DMS79 (cell line): ENCODE measurements at regions not wholly inside any gene's neighbourhood (a gene's known extent, or its start where the extent isn't known, plus 50 kb on each side); places are given as distances from the start of the nearest gene placed in this dataset.

Experiments used
- DNase-seq: peaks from one replicate; lab custom pipeline; 2025; lab: John Stamatoyannopoulos, UW

DNA sequence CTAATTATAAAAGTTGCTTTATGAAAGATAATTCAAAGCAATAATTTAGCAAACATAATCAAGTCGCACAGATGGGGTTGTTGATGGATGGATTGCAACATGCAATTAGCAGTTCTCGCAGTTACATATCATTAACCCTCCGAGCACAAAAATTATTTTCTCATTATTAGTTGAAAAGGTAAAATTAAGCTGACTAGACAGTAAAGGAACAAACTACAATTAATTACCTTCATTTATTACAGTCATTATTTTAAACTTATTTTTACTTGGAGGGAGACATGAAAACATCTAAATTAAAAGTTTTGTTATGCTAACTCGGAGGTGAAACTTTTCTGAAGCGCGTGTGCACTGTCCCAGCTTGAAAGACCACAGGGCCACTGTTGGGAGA is 146.9 kb downstream of the PHETA1 start:
- no peak for DNase-seq

DNA sequence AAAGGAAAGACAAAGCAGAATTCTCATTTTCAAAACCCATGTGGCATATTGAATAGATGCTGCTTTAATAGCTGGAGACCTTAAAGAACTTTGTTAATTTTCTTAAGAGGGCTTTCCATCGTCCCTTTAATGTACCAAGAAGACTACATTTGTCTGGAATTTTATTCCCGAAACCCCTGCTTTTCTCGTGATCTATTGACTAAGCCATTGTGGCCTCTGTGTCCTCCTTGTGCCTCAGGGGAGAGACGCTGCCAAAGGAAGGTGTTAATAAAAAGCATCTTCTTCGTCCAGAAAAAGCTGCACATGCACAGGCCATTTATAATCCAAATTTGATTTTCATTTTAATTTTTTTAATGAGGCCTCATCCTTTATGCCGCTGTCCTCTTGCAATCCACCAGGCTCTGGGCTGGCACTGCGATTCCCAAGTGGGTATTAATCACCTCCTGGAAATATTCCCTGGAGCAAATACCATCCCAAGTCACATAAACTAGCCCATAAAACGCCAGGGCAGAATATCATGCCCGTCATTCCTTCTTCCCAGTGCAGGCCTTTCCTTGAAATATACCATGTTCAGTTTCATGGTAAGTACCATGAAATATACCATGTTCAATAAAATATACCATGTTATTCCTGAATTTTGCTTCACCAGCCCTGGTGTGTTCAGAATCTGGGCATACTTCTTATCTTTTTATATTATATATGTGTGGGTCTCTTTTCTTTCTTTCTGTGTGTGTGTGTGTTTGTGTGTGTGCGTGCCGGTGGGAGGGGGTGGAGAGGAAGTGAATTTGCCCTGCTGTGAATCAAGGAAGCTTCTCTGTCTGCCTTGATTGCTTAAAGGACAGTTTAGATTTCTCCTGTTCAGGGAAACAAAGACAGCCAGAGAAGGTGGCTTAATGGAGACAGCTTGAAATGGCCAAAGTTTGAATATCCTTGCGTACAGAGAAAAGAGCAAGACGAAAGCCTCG is 147.6 kb downstream of the PHETA1 start:
- no peak for DNase-seq

DNA sequence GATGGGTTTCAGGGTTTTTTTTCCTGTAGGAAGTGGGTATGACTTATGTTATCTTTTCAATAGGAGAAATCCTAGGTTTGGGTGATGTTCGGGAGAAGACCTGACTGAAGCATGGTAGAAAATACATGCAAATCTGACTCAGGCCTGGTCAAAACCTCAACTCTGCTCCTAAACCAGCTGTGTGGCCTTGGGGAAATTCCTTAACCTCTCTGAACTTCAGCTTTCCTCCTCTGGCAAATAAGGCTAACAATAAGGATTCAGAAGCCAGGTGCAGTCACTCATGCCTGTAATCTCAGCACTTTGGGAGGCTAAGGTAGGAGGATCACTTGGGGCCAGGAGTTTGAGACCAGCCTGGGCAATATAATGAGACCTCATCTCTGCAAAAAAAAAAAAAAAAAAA is 148.5 kb downstream of the PHETA1 start:
- DNase-seq: no peak

DNA sequence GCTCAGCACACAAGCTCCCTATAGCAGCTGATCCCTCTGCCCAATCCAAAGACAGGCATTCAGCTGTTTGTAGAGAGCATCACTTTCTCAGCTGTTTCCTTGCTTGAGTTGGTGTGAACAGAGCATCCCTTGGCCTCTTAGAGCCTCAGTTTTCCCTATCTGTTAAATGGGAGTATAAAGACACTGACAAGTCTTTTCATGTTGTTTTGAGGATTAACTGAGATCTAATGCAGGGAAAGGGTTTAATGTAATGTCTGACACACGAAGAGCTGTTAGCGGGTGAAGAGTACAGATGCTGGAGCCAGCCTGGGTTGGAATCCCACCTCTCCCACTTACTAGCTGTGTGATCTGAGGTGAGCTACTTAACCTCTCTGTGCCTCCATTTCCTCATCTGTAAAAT is 149.5 kb downstream of the PHETA1 start:
- DNase-seq: no peak

DNA sequence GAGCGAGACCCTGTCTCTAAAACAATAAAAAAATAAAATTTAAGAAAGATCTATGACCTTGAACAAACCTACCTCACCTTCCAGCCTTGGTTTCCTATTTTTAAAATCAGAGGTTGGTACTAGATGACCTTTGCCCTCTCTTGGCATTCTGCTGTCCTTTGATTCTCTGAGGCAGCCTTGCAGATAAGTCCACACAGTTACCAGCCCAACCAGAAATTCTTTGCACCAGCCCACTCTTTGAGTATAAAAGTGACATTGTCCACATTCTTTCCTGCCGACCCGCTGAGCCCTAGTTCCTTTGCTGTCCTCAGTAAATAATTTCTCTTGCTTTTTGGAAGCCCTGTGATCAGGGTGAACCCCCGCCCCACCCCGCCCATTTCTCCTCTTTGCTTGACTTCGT is 150.4 kb downstream of the PHETA1 start:
- no peak for DNase-seq

DNA sequence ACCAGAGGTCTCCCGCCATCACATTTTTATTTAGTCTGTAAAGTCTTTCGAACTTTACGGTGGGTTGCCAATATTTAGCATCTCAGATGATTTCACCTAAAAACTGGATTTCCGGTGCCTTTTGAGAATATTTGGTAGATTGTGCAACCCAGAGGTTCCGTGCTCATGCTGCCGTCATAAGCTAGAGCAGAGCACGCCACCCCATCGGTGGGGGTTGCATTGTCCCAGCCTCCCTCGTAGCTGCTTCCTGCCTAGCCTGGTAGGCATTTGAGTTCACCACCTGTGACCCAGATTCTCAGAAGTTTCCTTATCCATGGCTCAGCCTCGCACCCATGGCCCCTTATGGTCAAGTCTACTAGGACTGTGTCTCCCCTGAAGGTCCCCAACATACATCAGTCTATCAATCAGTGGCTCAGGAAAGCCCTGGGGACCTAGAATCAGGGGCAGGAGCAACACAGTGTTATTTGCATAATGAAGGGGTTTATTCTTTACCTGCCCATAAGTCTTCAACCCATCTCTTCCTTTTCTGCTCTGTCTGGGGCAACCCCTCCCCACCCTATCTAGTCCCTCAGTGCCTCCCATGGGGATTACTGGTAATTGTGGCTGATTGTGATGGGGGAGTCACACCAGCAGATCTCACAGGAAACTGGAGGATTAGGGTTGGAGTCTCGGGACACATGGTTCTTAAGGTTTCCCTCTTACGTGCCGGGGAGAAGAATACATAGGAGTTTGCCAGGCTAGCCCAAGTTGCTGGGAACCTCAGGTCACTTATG is 152.3 kb downstream of the PHETA1 start:
- DNase-seq: no peak

DNA sequence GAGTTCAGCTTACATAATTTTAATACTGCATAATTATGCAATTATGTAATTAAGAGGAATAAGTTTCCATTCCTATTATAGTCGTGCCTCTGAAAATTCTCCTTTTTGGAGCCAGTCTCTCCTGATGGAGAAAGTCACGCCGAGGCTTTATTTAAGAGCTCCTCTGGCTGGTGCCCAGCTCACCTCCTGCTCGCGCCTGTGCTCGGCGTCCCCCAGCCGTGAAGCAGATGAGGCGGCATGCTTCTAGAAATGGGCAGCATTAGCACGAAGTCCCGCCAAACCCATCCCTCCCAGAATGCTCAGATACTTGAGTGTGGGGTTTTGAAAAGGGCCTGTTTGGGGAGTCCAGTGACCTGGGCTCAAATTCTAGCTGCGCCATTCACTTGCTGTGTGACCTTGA is 153.0 kb downstream of the PHETA1 start:
- no peak for DNase-seq

DNA sequence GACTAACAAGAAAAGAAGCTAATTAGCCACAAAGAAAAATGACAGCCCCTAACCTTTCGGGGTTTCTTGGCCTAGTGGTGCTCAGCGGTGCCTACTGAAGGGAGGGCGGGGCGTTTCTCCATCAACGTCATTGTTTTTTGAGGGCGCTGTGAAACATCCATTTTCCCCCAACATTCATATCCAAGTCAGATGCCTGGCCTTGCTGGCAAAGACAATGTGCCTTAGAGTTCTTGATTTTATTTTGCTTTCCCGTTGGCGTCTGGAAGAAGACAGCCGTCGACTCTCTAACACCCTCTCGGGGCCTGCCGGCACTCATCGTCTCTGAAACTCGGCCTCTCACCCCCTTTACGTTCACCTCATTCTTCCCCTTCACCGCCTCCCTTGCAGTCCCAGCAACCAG is 154.5 kb downstream of the PHETA1 start:
- DNase-seq: no peak

DNA sequence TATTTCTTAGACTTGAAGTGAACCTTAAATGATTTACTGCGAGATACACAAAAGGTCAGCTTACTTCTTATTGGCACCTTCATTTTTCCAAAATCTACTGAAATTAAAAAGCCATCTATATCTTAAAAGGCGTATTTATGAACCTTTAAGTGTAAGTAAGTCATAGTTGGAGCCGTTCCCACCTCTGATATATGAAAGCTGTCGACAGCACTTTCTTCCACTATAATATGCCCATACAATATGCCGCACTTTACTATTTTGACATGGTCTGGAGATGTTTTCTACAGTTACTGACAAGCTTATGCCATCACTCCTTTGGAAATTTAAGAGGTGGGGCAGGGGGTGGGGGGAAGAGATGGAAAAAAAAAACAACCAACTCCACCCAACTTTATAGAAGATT is 155.3 kb downstream of the PHETA1 start:
- DNase-seq: no peak

DNA sequence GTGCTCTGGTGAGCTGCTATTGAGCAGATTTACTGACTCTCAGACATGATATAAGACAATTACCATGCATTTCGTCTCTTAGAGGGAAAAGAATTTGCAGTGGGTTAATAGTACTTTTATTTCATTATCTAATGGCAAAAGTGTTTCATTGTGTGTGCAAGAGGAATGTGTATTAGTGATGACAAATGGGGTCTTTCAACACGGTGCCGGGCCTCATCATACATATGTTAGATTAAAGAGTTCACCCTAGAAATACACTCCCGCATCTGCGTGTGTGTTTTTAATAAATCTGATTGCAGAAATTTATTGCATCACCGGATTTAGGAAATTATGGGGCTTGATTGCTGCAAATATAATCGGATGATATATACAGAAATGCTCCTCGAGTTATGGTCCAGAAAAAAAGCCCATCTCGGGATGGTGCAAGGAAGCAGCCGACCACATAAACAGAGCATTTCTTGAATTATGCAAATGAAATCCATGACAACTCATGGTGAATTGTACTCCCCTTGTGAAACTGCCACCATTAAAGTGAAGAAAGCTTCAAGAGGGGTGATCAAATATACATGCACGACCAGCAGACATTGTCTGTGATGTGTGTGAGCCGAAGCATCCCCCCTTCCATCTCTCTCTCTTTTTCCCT is 156.0 kb downstream of the PHETA1 start:
- no peak for DNase-seq

DNA sequence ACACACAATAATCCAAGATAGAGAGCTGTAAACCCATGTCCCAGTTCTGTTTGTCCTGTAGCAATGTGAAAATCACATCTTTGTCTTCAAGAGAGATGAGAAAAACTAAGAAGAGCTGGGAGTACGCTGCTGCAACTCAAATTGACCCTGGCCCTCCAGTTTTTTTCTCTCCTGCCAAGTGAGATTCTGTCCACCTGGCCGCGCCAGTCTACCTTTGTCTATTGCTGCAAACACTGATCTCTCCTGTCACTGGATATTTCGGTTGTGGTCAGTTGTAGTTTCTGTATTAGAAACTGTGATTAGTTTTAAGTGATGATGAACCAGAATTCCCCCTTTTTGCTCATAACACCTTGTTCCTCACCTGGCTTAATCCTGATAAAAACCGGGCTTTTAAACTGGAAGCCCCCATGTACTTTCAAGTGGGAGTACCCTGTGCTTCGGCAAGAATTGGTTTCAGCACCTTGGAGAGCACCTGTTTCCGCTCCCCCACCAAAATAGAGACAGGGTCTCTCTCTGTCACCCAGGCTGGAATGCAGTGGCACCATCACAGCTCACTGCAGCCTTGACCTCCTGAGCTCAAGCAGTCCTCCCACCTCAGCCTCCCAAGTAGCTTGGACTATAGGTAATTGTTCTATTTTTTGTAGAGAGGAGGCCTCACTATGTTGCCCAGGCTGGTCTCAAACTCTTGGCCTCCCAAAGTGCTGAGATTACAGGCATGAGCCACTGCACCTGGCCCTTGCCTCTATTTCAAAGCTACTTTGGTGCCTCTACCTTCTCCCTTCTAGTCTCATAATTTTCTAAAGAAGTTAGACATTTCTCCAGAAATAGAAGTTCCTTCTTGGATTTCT is 156.8 kb downstream of the PHETA1 start:
- no peak for DNase-seq

DNA sequence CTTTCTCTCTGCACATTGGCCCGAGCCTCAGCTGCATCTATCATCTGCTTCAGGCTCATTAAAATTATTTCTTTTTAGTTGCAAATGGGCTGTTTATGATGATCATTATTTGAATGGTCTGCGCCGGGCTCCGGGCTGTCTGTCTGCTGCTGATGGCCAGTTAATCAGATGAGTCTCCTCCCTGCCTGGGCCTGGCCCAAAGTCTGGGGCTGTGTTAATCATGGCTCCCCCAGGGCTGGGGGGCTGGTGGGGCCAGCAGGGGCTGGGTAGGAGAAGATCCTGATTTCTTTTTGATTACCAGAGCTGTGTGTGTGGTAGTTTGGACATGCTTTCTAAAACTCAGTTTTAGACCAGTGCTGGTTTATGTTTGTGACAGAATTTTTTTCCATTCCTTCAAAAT is 159.1 kb downstream of the PHETA1 start:
- no peak for DNase-seq

DNA sequence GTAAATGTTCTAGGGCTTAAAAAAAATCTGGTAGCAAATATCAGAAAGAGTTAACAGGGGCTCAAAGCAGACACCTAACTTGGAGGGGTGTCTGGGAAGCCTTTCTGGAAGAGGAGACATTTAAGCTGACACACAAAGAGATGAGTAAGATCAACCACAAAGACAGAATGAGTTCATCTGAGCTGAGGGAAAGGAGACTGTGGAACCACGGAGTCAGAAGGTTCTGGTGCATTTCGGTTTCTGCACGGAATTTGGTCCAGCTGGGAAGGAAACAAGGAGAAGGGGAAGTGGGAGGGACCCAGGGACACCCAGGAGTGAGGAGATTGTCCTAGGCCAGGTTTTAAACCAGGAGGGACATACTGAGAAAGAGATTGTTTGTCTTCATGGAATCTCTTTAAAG is 161.1 kb downstream of the PHETA1 start:
- no peak for DNase-seq

DNA sequence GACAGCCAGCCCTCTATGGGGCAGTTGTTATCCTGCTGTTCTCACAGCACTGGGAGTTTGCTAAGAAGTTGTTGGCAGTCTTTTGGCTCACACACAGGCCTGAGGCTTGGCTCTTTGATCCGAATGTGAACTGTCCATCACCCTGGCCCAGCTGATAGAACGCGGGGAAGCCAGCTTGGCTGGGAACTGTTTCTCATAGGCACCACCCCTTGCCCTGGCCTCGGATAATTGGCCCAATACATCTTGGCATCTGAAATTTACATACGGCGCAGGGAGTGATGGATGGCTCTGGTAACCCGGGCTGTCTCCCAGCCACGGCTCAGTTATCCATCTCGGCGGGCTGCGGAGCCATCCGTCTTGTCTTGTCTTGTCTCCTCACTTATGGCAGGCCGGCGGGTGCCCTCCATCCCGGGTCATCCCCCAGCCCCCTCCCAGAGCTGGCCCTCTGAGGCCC is 164.1 kb downstream of the PHETA1 start:
- no peak for DNase-seq

DNA sequence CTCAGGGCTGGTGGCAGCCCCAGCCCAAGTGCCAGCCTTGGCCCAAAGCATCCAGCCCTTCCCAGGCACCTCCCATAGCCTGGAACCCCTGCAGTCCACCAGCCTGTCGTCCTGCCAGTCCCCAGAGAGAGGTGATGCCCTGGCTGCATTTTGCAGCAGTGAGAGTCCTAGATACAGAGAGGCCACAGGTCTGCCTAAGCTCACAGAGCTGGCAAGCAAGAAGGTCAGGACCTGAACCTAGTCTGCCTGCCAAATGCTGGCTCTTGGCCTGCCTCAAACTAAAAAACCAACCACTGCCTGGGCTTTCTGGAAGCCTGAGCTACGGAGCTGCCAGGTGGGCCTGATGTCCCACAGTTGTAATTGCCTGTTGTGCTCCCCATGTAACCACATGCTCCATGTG is 164.9 kb downstream of the PHETA1 start:
- no peak for DNase-seq

DNA sequence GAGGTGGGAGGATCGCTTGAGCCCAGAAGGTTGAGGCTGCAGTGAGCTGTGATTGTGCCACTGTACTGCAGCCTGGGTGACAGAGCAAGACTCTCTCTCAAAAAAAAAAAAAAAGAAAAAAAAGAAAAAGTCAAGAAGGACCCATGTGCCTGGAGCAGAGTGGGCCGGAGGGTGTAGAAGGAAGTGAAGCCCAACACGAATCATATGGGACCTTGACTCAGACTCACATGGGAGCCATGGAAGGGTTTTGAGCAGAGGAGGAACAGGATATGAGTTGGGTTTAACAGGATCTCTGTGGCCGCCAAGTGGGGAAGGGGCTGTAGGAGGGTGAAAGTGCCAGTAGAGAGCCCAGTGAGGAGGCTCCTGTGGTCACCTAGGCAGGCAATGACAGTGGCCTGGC is 165.4 kb downstream of the PHETA1 start:
- no peak for DNase-seq

DNA sequence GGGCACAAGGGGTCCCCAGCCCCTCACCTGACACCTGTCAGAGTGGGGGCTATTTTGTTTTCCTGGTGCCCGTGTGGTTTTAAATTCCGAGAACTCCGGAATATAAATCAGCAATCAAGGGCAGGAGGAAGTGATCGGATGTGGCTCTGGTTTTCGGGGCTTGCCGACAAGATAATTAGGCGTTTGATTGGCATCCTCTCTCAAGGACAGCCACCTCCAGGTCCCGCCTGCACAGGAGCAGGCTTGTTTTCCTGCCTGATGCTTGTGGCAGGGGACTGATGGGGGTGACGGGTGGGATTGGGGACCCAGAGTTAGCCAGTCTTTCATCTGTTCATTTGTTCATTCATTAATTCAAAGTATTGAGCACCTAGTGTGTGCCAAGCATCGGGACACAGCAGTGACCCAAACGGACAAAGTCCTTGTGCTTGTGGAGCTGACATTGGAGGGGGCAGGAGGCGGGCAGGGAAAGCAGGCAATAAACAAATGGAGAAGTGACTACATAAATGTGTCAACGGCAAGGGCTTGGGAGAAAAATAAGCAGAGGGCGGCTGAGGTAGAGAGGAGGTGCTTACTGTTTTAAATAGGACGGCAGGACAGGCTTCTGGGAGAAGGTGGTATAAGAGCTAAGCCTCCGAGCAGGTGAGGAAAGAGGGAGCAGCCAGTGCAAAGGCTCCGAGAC is 166.5 kb downstream of the PHETA1 start:
- no peak for DNase-seq

DNA sequence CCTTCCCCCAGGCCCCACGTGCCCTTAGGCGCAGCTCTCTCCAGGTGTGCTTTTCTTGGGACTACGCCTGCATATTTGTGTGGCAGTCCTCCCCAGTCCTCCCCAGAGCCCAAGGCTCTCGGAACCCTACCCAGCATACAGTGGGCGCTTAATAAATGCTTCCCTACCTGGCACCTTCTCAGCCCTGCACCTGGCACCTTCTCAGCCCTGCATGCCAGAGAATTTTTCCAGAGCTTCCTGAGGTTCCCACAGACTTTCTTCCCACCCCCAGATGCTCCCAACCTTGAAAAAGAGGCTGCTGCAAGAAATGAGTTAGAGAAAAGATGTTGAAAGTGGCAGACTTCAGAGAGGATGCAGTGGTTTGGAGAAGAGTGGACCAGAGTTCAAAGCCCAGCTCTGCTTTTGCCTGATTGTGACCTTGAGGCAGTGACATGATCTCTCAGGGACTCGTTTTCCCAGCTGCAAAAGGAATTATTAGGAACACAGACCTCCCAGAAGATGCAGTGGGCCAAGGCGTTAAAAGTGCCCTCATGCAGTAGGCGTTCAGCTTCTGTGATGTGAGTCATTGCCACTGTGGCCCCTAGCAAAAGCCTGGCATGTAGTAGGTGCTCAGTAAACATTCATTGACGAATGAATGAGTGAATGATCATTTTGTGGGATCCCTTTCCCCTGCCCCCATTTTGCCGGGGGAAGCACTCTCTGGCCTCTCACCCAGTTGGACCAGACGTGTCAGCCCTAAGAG is 167.2 kb downstream of the PHETA1 start:
- DNase-seq: no peak

DNA sequence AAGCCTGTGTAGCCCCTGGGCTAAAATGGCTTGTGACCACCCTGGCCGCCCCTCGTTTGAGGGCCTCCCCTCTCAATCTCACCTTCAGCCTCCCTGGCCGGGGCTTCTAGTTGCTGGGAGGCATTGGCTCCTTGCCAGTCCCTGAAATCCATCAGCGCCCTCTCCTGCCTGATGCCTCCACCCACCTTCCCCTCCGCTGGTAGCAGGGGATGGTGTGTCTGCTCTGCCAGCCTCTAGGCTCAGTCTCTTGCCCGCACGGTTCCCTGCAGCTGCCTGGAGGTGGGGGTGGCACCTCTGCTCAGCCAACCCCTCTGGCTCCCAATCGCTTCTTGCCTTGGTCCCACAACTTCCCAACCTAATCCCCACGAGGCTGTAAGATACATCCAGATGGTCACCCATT is 167.9 kb downstream of the PHETA1 start:
- DNase-seq: no peak

DNA sequence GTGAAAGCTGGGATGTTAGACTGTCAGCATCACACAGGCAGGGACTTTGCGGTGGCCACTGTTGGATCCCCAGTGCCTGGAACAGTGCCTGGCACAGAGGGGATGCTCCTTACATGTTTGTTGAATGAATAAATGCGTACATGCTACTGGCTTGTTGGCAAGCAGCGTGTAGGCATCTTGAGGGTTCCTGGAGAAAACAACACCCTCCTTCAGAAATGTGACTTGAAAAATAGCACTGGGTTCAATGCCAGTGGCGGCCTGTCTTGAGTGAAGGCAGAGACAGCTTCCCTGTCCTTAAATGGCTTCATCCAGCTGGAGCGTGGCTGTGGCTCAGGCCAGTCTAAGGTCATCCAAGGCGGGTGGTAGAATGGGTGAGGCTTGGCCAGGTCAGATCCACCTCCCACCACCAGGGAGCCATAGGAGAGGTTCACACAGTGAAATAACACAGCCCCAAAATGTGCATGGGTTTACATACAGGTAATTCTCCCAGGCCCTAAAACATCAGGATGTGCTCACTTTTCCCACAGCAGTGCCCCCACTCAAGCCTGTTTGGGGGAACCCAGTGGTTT is 171.4 kb downstream of the PHETA1 start:
- no peak for DNase-seq
